Osteoblast (primary cell): ENCODE measurements at regions not wholly inside any gene's neighbourhood (a gene's known extent, or its start where the extent isn't known, plus 50 kb on each side); places are given as distances from the start of the nearest gene placed in this dataset.

Source experiments
- DNase-seq: peaks from one replicate; pipeline ENCODE4 v3.0.0; 2011; ENCODE audit warnings: low spot score, mixed read lengths; ENCODE audit not compliant: insufficient read length; ENCODE audit errors: missing footprints
- H2AFZ ChIP-seq: 2 replicates; pipeline ENCODE4 v1.6.0; 2011; ENCODE audit warnings: mild to moderate bottlenecking, low read length
- H3K27ac ChIP-seq: 2 replicates; pipeline ENCODE4 v1.5.1; 2011; ENCODE audit warnings: mild to moderate bottlenecking, low read depth, low read length, moderate library complexity
- H3K27me3 ChIP-seq: 2 replicates; pipeline ENCODE4 v1.6.0; 2012; ENCODE audit warnings: mild to moderate bottlenecking, control low read depth, inconsistent platforms, low read length, moderate library complexity; ENCODE audit not compliant: insufficient read depth
- H3K36me3 ChIP-seq: 2 replicates; pipeline ENCODE4 v1.5.1; 2011; ENCODE audit warnings: mild to moderate bottlenecking, low read length, control low read depth, moderate library complexity; ENCODE audit not compliant: insufficient read depth
- H3K4me1 ChIP-seq: 2 replicates; pipeline ENCODE4 v1.5.1; 2011; ENCODE audit warnings: mild to moderate bottlenecking, low read length, control low read depth, moderate library complexity; ENCODE audit not compliant: insufficient read depth
- H3K4me2 ChIP-seq: 2 replicates; pipeline ENCODE4 v1.6.0; 2011; ENCODE audit warnings: mild to moderate bottlenecking, low read length; ENCODE audit not compliant: insufficient read depth
- H3K4me3 ChIP-seq: fragments of 200-600 bp; sonication (generic); 3 replicates; pipeline ENCODE4 v1.5.1; 2012; ENCODE audit warnings: mild to moderate bottlenecking, low read length, inconsistent platforms; ENCODE audit not compliant: insufficient read depth
- H3K79me2 ChIP-seq: 2 replicates; pipeline ENCODE4 v1.6.0; 2012; ENCODE audit warnings: mild to moderate bottlenecking, low read length, control low read depth, inconsistent platforms; ENCODE audit not compliant: insufficient read depth
- H3K9me3 ChIP-seq: 2 replicates; pipeline ENCODE4 v1.5.1; 2011; ENCODE audit warnings: low read depth, low read length, control low read depth
- H4K20me1 ChIP-seq: 2 replicates; pipeline ENCODE4 v1.6.0; 2012; ENCODE audit warnings: mild to moderate bottlenecking, low read length, control low read depth; ENCODE audit not compliant: insufficient read depth
- TF ChIP-seq, protein P1 (sequence below): IDR thresholded peaks from 2 replicates; pipeline ENCODE4 v1.5.1; 2011; ENCODE audit warnings: mild to moderate bottlenecking, low read depth, low read length, moderate library complexity; ENCODE audit errors: extremely low read depth

DNA sequence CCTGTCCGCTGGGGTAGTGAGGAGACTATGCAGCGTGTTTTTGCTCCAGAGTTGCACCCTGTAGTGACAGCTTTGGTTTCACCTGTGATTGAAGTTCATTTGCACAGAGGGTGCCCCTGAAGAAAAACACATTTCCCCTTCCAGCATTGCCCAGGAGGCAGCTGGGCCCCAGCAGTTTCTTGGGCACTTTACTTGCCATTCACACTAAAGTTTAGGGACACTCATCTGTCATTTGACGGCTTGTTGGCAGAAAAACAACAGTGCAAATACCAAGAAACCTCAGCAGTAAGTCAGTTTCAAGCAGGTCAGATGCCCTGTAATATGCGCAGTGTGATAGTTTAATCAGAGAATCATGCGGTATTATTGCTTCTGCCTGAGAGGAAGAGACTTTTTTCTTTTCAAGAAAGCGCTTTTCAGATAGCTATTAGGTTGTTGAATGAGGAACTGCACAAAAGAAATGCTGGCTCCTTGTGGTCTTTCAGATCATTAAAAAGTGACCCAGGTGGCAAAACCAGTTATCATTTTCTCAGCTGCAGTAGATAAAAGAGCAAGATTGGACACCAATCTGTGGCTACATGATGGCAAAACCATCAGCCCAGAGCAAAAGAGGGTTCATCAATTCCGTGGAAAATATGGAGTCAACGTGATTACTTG, 136.2 kb upstream of the PUM3 start:
- H3K36me3 ChIP-seq: no peaks in the 10 kb centered on the region
- no peaks in the 10 kb centered on the region for H4K20me1 ChIP-seq
- no peak overlapping the region for H3K27ac ChIP-seq
- no peaks in the 10 kb centered on the region for H3K79me2 ChIP-seq
- TF ChIP-seq, protein P1, sequence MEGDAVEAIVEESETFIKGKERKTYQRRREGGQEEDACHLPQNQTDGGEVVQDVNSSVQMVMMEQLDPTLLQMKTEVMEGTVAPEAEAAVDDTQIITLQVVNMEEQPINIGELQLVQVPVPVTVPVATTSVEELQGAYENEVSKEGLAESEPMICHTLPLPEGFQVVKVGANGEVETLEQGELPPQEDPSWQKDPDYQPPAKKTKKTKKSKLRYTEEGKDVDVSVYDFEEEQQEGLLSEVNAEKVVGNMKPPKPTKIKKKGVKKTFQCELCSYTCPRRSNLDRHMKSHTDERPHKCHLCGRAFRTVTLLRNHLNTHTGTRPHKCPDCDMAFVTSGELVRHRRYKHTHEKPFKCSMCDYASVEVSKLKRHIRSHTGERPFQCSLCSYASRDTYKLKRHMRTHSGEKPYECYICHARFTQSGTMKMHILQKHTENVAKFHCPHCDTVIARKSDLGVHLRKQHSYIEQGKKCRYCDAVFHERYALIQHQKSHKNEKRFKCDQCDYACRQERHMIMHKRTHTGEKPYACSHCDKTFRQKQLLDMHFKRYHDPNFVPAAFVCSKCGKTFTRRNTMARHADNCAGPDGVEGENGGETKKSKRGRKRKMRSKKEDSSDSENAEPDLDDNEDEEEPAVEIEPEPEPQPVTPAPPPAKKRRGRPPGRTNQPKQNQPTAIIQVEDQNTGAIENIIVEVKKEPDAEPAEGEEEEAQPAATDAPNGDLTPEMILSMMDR: no peak
- H3K4me3 ChIP-seq: no peak overlapping the region
- no peak for DNase-seq
- no peak overlapping the region for H2AFZ ChIP-seq
- no peaks in the 10 kb centered on the region for H3K9me3 ChIP-seq
- H3K4me1 ChIP-seq: no peaks in the 10 kb centered on the region
- H3K27me3 ChIP-seq: no peaks in the 10 kb centered on the region
- no peak overlapping the region for H3K4me2 ChIP-seq

DNA sequence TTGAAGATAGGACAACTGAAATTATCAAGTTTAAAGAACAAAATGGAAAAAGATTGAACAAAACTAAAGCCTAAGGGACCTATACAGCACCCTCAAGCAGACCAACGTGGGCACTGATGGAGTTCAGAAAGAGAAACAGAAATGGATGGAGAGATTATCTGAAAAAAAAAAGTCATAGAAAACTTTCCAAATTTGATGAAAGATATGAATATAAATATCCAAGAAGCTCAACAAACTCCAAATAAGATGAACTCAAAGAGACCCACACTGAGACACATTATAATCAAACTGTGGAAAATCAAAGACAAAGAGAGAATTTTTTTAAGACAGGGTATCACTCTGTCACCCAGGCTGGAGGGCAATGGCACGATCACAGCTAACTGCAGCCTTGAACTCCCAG, 128.6 kb upstream of the PUM3 start:
- Histone ChIP-seq H3K9me3 (no peaks in the 10 kb centered on the region), H3K36me3 (no peaks in the 10 kb centered on the region), H4K20me1 (no peaks in the 10 kb centered on the region), H3K27me3 (no peaks in the 10 kb centered on the region), H3K4me1 (no peaks in the 10 kb centered on the region), H3K4me3 (no peak overlapping the region), H2AFZ (no peak overlapping the region), H3K4me2 (no peak overlapping the region), H3K27ac (no peak overlapping the region), H3K79me2 (no peaks in the 10 kb centered on the region)
- TF ChIP-seq, protein P1: no peak
- no peak for DNase-seq

DNA sequence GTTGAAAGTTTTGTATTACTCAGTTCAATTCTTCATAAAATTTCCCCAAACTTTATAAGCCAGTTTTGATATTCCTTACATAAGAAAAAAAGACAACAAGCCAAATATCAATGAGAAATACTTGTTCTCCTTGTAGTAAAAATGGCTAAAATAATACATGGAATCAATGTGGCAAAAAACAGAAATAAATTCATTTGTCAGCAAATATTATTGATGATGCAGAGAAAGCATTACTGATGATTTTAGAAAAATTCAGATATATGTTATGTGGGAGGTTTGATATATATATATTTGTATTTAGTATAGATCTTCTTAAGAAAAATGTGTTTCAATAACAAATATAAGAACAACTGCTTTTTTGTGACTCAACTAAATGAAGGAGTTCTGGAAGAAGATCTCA, 127.0 kb upstream of the PUM3 start:
- DNase-seq: no peak
- H2AFZ ChIP-seq: no peak overlapping the region
- H4K20me1 ChIP-seq: no peaks in the 10 kb centered on the region
- H3K9me3 ChIP-seq: no peaks in the 10 kb centered on the region
- H3K4me1 ChIP-seq: no peaks in the 10 kb centered on the region
- TF ChIP-seq, protein P1: no peak
- H3K27ac ChIP-seq: no peak overlapping the region
- no peak overlapping the region for H3K4me2 ChIP-seq
- H3K36me3 ChIP-seq: no peaks in the 10 kb centered on the region
- H3K27me3 ChIP-seq: no peaks in the 10 kb centered on the region
- H3K79me2 ChIP-seq: no peaks in the 10 kb centered on the region
- H3K4me3 ChIP-seq: no peak overlapping the region

DNA sequence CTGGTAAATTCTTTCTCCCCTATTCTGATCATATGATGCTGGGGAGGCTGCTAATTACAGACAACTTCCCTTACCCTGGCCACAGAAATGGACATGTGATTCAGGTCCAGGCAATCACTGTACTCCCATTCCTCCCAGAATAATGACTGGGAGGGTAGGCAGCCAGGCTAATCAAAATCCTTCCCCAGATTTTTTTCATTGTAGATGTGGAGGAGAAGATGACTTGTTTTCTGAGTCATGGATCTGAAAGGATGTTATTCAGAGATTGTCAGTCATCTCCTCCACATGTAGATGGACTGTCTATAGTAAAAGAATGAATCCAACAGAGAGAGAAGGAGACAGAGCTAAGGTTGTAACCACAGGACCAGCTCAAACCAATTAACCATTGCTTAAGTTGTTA, 123.9 kb upstream of the PUM3 start:
- H3K4me3 ChIP-seq: no peak overlapping the region
- no peaks in the 10 kb centered on the region for H4K20me1 ChIP-seq
- H3K79me2 ChIP-seq: no peaks in the 10 kb centered on the region
- H3K36me3 ChIP-seq: no peaks in the 10 kb centered on the region
- no peaks in the 10 kb centered on the region for H3K9me3 ChIP-seq
- H3K27ac ChIP-seq: no peak overlapping the region
- H3K27me3 ChIP-seq: no peaks in the 10 kb centered on the region
- H2AFZ ChIP-seq: no peak overlapping the region
- TF ChIP-seq, protein P1: no peak
- DNase-seq: peak; percentile 21
- no peak overlapping the region for H3K4me2 ChIP-seq
- no peaks in the 10 kb centered on the region for H3K4me1 ChIP-seq
